ENCODE measurements at regions not wholly inside any gene's neighbourhood (a gene's known extent, or its start where the extent isn't known, plus 50 kb on each side); places are given as distances from the start of the nearest gene placed in this dataset.
"Not testable (repeated sequence)": the region's sequence is repeated elsewhere in the genome, so short reads cannot be mapped to it uniquely, and the experiment has no call there.

DNA sequence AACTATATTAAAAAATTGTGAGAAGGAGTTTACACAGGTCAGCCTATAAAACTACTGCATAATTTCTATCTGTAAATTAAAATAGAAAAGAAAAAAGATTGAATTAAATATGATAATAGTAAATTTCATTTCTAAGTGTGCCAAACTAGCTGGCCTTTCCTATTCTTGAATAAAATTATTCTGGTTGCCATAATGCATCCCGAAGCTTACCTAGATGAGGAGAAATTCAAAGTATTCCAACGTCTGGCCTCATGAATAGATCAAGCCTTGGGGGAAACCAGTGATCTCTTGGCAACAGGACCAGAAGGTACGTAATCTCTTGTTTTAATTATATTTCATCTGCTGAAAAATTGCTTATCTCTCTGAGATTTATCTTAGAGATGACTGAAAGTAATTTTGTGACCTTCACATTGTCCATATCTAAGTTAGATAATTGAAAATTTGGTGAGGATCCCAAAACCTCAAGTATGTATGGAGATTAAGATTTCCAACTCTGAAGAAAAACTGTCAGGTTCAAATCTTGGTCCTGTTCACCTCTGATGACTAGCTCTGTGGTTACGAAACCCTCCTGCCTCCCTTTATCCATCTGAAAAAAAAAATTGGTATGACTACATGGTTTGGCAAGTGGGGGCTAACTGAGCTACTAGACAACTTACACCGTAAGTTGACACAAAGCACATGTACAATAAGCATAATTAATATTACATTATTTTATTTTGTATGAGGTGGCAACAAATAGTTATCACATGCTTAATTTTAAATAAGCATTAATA is 891.4 kb upstream of the ADAMTS5 start:
- DNase-seq = not testable (repeated sequence)

DNA sequence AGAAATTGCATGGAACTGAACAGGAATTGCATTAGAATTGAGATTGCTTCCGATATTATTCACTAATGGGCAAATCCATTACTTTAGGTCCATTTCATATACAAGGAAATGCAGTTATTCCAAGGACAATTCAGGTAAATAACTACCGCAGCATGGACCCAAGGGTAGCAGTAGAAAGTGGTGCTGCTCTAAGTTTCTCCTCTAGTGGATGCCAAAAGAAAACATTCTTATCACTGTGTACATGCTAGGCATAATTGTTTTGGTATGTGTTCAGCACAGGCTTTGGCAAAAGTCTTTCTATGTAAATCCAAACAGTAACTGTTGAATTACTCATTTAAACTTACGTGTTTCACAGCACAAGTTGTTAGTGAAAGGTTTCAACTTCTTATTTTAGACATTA is 890.1 kb upstream of the ADAMTS5 start:
- DNase-seq = not testable (repeated sequence)

DNA sequence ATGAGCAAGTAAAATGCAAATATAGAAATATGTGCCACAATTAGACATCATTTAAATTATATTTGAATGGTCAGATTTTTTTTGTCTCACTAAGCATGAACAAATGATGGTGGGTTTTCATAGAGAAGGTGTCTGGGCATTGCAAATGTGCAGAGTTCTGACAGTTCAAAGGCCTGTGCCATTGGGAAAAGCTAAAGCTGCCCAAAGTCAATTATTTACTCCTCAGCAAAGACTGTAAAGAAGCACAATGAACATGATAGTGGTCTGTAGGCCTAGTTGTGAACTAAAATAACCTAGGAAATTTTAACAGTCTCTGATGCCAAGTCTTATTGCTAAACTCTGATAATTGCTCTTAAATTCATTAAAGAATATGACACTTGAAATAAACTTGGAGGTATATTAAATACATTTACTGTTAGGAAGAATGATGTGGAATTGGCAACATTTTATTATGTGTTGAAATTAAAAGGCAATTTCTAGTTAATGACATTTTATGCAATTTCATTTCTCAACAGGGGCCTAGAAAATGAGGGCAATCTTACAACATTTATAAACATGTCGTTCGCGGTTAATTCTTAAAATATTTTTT is 874.3 kb upstream of the ADAMTS5 start:
- no peak for DNase-seq

DNA sequence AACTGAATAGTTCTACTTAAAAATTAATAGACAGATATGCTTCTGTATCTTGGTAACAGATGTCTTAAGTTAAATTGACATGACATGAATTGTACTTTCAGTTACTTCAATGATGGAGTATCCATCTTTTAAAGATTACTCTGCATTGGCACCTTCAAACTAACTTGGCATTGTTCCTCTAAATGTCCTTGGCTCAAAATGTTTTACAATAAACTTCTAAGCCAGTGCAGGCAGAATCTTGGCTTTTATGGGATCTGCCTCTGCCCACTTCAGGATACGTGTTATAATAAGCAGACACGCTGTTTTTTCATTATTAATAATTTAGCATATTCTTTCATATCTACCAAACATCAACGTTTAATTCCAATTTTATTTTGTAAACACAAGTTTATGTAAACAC is 873.4 kb upstream of the ADAMTS5 start:
- no peak for DNase-seq

DNA sequence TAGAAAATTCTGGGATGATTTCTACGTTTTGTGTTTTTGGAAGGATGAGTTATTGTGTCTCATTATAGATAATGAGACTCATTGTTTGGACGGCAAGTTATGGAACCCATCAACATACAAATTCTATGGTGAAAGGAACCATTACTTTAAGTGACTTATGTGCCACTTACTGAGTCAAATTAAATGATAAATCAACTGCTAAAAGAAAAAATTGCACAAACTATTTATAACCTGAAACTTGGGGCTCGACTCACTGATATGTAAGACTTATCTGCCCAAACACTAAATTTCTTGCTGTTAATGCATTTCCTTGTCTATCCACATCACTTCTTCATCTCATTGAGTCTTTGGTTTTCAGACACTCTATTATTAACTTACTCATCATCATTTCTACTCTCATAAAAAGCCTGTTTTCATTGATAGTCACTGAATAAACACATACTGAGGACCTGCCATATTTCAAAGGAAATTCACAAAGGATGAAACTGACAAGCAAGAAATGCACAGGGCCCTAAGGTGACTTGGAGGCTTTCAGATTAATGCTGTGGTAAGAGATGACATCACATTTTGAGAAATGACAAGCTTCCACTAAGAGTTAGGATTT is 872.7 kb upstream of the ADAMTS5 start:
- DNase-seq = no peak

DNA sequence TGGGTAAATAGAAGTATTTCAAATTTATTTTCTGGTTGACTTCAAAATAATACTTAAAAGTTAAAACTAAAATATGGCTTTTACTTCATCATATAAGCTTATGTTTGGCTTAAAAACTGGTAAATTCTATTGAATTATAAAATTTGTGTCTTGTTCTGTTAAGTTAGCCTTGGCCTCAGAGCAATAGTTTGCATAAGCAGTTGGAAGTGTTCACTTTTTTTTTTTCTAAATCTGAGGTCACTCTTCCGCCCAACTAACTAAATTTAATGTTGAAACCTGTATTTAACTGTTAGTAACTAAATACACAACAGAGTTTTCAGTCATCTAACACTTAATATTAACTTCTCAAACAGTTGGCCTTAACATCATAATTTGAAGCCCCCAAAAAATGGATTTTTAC is 871.7 kb upstream of the ADAMTS5 start:
- no peak for DNase-seq

DNA sequence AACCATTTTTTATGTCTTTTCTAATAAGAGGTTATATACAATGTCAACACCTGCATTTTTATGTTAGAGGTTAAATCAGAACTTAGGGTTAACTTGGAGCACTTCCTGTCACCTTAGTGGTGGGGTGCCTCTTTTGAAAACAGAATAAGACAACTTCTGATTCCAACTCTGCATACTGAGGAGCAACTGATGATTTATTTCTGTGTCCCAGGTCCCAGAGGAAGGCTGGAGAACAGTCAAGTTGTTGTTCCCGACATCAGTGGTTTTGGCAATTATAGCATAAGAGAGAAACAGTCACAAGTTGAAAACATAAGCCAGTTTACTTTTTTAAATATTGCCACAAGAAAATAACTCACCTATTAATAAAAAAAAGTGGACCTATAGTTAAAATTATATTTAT is 871.0 kb upstream of the ADAMTS5 start:
- DNase-seq = no peak

DNA sequence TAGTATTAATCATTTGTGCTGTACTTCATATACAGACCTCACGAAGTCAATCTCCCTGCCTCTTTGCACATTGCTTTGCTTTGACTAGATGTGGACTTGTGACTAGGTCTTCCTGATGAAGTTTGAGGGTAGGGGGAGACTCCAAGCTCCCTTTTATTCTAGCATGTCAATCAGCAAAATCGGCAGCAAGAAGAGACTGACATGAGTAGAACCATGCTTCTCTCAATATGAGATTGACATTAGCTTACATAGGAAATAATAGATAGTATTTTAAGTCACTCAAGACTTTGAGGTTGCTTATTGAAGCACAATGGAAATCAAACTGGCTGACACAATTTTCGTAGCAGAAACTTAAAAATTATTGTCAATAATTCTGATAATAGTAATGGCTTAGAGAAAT is 866.4 kb upstream of the ADAMTS5 start:
- no peak for DNase-seq

DNA sequence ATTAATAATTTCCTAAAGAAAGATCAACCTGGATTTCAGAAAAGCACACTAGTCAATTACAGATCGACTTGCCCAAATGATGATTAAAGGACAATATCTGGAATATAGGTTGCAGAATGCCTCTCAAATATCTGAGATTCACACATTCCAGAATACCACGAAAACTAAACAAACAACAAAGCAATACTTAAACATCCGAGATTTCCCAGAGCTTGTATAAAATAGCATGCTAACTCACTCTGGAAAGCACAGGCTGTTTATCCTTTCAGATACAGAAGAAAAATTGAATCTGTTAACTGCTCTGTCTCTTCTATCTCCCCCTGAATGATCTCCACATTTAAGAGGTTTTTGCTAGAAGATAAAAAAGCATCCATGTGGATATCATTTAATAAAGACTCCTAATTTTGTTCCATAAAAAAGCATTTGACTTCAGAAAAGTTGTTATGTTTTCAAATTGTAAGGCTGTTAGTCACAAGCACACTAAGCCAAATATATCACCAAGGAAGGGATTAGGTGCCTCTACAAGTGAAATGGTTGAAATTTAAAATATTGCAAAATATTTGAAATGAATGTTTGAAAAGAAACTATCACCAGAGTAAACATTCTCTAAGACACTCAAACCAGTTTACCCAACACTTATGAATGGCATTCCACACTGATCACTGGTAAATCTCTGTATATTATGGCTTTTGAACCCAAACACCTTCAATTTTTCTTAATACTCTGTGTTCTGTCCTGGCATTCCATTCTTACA is 865.1 kb upstream of the ADAMTS5 start:
- no peak for DNase-seq

DNA sequence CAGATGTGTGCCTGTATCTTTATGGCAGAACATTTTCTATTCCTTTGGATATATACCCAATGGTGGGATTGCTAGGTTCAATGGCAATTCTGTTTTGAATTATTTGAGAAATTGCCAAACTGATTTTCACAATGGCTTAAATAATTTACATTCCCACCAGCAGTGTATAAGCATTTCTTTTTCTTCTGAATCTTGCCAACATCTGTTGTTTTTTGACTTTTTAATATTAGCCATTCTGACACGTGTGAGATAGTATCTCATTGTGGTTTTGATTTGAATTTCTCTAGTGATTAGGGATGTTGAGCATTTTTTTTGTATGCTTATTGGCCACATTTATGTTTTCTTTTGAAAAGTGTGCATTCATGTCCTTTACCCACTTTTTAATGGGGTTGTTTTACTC is 864.3 kb upstream of the ADAMTS5 start:
- no peak for DNase-seq

DNA sequence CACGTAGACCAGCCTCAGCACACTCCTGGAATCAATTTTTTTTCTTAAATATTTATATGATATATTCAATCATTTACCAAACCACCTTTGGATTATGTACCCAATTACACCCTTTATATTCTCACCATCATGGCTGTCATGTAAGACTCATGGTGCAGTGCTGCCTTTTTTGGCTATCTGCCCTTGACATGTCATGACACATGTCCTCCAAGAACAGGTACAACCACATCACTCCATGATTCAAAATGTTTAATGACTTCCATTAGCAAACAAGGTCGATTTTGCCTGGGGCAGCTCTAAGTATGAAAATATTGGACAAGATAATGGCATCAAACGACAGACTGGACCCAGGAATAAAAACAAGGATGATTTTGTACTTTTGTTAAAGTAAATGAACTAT is 861.1 kb upstream of the ADAMTS5 start:
- no peak for DNase-seq

DNA sequence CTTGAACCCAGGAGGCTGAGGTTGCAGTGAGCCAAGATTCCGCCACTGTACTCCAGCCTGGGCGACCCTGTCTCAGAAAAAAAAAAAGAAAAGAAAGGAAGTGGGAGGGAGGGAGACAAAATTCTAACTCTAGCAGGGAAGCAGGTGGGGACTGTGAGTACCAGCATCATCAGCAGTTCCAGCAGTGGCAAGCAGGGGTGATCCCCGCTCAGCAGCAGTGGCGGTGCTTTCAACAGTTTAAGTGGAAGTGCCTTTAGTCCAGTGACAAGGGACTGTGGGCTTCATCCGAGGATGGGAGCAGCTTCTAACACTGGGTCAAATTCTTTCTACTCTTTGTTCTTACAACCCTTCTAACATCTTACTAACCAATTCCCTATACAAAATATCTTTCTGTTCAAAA is 858.1 kb upstream of the ADAMTS5 start:
- no peak for DNase-seq

DNA sequence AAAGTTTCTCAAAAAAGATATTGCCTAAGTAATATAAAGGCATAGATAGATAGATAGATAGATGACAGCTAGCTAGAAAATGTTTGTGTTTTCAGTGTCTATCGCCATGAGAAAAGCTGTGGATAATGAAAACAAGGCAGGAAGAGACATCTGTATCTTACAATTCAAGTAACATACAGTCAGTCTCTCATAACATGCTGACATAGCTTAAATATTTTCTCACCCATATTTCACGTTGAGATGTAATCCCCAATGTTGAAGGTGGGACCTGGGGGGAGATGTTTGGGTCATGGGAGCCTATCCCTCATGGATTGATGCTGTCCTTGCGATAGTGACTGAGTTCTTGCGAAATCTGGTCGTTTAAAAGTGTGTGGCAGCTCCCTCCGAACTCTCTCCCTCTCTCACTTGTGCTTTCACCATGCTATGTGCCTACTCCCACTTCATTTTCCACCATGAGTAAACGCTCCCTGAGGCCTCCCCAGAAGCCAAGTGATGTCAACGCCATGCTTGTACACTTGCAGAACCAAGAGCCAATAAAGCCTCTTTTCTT is 856.8 kb upstream of the ADAMTS5 start:
- DNase-seq = no peak

DNA sequence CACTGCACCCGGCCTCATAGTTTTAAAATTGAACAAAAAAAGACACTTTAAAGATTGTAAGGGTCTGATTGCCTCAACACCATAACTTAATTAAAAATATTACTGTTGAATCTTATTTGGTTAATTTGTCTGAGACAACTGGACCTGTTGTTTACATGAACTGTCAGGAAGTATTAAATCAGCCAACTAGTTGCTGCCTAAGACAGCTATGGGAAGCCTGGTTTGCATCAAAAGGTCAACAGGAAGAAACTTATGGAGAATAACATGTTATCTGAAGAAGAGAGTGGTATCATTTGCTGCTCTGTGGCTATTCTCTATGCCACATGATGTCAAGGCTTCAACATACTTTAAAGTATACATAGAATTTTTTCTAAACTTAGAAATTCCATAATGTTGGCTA is 853.5 kb upstream of the ADAMTS5 start:
- no peak for DNase-seq

DNA sequence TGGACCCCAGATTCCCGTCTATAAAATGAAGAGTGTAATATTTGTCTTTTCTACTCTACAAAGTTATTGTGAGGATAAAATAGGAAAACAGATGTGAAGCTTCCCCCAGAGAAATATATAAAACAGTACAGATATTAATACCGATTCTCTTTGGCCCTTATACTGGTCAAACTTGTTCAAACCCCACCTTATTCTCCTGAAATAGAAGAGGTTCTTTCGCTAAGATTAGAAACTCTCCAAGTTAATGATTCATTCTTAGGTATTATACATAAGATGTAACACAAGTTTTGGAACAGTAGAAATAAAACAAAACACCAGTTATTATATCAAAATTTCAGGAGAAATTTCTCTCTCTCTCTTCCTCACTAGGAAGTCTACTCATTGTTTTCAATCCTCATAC is 852.4 kb upstream of the ADAMTS5 start:
- no peak for DNase-seq

DNA sequence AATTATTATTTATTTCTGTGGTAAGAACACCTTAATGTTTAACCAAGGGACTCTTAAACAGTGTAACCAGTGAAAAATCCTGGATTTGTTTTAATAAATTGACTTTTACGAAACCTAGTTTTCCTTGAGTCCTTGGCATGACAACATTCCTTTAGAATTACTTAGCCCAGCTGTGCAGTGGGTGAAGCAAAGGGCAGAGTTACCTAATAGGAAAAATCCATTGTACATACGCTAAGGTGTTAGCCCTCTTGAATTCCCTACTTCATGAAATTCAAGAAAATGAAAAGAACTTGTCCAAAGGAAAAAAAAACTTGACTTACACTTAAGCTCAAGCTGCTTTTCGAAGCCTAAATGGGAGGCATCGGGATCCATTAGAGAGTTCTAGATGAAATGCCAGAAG is 852.0 kb upstream of the ADAMTS5 start:
- DNase-seq = no peak

DNA sequence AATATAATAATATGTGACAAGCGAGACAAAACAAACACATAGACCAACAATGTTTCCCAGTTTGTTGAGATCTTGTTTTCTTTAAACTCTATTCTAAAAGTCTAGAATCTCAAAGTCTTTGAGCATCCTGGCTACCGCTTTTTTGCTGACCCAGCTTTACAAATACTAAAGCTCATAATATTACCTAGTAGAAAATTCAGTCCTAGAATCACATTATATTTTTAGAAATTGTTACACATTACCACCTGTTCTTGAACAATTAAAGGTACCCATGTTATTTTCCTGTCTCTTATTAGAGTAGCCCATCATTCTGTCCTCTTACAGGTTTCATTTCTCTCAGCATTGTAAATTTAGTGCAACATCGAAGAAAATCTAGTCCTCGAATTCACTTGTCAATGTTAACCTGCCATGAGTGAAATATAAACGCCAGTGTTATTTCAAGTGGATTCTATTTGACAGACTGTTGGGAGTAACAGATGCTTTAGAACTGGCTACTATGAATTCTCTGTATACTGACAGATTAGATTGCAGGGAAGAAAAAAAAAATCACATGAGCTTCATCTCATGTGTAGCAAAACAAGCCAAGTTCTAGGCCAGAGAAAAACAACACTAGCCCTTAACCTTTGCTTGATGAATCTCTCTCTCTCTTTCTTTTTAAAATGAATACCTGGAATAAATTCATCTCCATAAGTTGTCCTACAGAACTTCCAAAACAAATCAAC is 851.2 kb upstream of the ADAMTS5 start:
- DNase-seq = no peak

DNA sequence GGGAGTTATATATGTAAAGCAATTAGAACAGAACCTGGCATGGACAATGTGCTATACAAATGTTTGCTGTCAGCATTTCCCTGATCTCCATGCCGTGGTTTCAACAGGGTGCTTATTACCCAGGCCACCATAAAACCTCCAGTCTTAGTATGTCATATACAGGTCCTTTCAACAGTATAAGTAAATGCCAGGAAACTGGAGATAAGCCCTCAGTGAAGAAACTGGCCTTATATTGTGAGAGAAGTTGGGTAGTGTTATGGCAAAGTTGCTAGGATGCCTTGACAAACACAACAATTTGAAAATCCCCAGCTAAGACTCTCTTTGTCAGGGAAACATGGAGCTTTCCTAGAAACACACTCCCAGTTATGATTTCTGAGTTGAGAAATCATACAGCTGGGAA is 850.2 kb upstream of the ADAMTS5 start:
- DNase-seq = no peak

DNA sequence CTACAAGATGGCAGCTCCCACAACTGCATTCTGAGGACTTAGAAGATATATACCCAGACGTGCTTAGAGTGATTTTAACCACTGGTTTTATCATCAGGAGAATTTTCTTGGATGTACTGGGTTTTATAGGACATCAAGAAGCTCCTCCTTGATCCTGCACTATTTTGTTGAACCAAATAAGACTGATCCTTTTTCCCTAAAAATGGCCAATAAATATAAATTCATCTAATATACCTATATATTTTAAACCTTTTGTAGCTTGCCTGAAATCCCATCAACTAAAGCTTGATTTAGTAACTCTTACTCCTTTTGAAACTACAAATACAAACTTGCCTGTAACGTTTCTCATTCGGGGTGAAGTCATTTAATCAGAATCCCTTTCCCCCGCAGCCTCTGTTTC is 849.4 kb upstream of the ADAMTS5 start:
- DNase-seq = no peak

DNA sequence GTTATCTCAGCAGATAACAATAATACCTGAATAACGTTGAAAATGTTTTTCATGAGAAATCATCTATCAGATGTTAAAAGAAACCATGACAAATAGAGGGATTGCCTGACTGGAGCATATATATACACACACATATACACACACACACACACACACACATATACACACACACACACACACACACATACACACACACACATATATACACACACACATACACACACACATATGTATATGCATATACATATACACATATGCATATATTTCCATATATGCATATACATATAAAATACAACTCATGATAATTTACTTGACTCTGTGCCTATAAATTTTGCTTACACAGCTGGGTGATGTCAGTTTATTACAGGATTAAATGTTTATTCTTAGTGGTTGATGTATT is 847.3 kb upstream of the ADAMTS5 start:
- no peak for DNase-seq

DNA sequence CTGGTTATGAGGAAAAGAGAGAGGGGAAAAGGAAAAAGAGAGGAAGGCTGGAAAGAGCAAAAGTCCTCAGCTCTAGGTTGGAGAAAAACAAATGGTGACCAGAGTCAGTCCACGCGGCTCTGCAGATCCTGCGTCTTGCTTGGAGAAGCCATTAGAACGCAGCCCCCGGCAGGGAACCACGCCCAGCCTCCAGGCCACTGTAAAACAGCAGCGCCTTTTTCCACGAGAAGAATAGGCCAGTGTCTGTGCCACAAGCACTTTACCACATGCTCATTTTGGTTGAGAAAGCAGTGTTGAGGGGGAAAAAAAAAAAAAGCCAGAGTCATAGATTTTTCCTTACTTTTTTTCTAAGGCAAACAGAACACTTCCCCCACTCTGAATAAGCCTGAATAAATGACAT is 846.9 kb upstream of the ADAMTS5 start:
- DNase-seq = peak in 11 of 14 donors; percentile 28 to 71 (median 61)

DNA sequence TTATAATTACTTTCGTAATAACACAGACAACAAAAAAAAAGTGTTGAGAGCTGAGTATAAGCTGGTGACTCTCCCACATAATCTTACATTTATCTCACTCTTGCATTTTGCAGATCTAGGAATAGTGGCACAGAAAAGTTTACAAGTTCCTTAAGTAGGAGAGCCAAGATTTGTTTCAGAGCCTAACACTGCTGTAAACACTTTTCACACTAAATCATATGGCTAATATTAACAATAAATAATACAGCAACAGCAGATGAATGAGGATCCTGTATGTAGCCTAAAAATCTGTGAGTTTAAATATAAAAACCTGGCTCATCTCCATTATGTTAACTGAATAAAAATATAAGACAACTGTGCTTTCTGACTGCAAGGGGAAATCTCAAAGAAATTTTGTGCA is 846.5 kb upstream of the ADAMTS5 start:
- no peak for DNase-seq

Data from C1 segment of cervical spinal cord (tissue), 14 donors.